Caki2 (cell line): ENCODE measurements at regions not wholly inside any gene's neighbourhood (a gene's known extent, or its start where the extent isn't known, plus 50 kb on each side); places are given as distances from the start of the nearest gene placed in this dataset.

ENCODE experiments used
- DNase-seq: peaks from one replicate; pipeline ENCODE4 v3.0.0-alpha.2; 2015; ENCODE audit warnings: low read depth
- in situ Hi-C: cut with HindIII; loops from 2 replicates; pipeline ENCODE4 v1.10.0; 2016; ENCODE audit warnings: low sequenced_read_pairs, low pct_unique_long_range_greater_than_20kb, mixed read lengths

- DNase-seq = no peak
- in situ Hi-C loops = no loop called here
Observed at GRCh38 chr5:68352166-68352565, 136.6 kb downstream of the PIK3R1 start.

- no peak for DNase-seq
- in situ Hi-C loops = no loop called here
Observed at GRCh38 chr5:68353605-68354004, 138.0 kb downstream of the PIK3R1 start.

GRCh38 chr5:68354315-68354714 is 138.8 kb downstream of the PIK3R1 start:
- no peak for DNase-seq
- in situ Hi-C loops = no loop called here

- DNase-seq = no peak
Observed at GRCh38 chr5:68356216-68356615, 140.7 kb downstream of the PIK3R1 start.

GRCh38 chr5:68356623-68357022 is 141.1 kb downstream of the PIK3R1 start:
- no peak for DNase-seq
- in situ Hi-C loops = no loop called here

More at GRCh38 chr5:68356216-68356615, 140.7 kb downstream of the PIK3R1 start:
- in situ Hi-C loops = no loop called here

GRCh38 chr5:68359699-68360098 is 144.1 kb downstream of the PIK3R1 start:
- DNase-seq = no peak
- in situ Hi-C loops = no loop called here

GRCh38 chr5:68362331-68362730 is 146.8 kb downstream of the PIK3R1 start:
- in situ Hi-C loops = no loop called here
- DNase-seq = no peak

- in situ Hi-C loops = no loop called here
- DNase-seq = no peak
Observed at GRCh38 chr5:68365889-68366288, 150.3 kb downstream of the PIK3R1 start.

GRCh38 chr5:68367287-68367686 is 151.7 kb downstream of the PIK3R1 start:
- DNase-seq = no peak
- in situ Hi-C loops = no loop called here

- in situ Hi-C loops = no loop called here
- DNase-seq = no peak
Observed at GRCh38 chr5:68367717-68368116, 152.2 kb downstream of the PIK3R1 start.

- in situ Hi-C loops = no loop called here
- no peak for DNase-seq
Observed at GRCh38 chr5:68368311-68369022, 152.9 kb downstream of the PIK3R1 start.

- DNase-seq = peak; percentile 15
- in situ Hi-C loops = no loop called here
Observed at GRCh38 chr5:68369023-68369359, 153.4 kb downstream of the PIK3R1 start.

- no peak for DNase-seq
- in situ Hi-C loops = no loop called here
Observed at GRCh38 chr5:68369457-68370125, 154.0 kb downstream of the PIK3R1 start.

GRCh38 chr5:68370196-68370595 is 154.6 kb downstream of the PIK3R1 start:
- in situ Hi-C loops = no loop called here
- DNase-seq = no peak

- in situ Hi-C loops = no loop called here
- no peak for DNase-seq
Observed at GRCh38 chr5:68371607-68372006, 156.1 kb downstream of the PIK3R1 start.

- no peak for DNase-seq
- in situ Hi-C loops = no loop called here
Observed at GRCh38 chr5:68372161-68372560, 156.6 kb downstream of the PIK3R1 start.

- in situ Hi-C loops = no loop called here
Observed at GRCh38 chr5:68373050-68373449, 157.5 kb downstream of the PIK3R1 start.

GRCh38 chr5:68374796-68375518 is 159.4 kb downstream of the PIK3R1 start:
- DNase-seq = no peak
- in situ Hi-C loops = no loop called here

More at GRCh38 chr5:68373050-68373449, 157.5 kb downstream of the PIK3R1 start:
- DNase-seq = no peak

- in situ Hi-C loops = no loop called here
- DNase-seq = no peak
Observed at GRCh38 chr5:68375540-68375939, 160.0 kb downstream of the PIK3R1 start.
